GM12872 (cell line): ENCODE measurements at regions not wholly inside any gene's neighbourhood (a gene's known extent, or its start where the extent isn't known, plus 50 kb on each side); places are given as distances from the start of the nearest gene placed in this dataset.

Experiments
- CTCF ChIP-seq: IDR thresholded peaks from 3 replicates; pipeline ENCODE4 v1.5.1; 2011; ENCODE audit warnings: low read depth, mild to moderate bottlenecking, low read length, moderate library complexity; ENCODE audit not compliant: insufficient read depth

- TF ChIP-seq CTCF: no peak
These were observed 89.9 kb upstream of the OR5AK2 start for GRCh38 chr11:56898856-56899255.

GRCh38 chr11:56890584-56891305 is 98.0 kb upstream of the OR5AK2 start:
- no peak for TF ChIP-seq CTCF

- TF ChIP-seq CTCF: no peak
These were observed 98.7 kb upstream of the OR5AK2 start for GRCh38 chr11:56889986-56890385.

GRCh38 chr11:56887940-56888339 is 100.8 kb upstream of the OR5AK2 start:
- no peak for TF ChIP-seq CTCF

GRCh38 chr11:56886455-56886854 is 102.3 kb upstream of the OR5AK2 start:
- TF ChIP-seq CTCF: no peak

- no peak for TF ChIP-seq CTCF
These were observed 102.9 kb upstream of the OR5AK2 start for GRCh38 chr11:56885854-56886253.

GRCh38 chr11:56885177-56885576 is 103.5 kb upstream of the OR5AK2 start:
- no peak for TF ChIP-seq CTCF
